DMS53 treated with DMSO at 0.1 percent for 48 hours (cell line): ENCODE measurements at regions not wholly inside any gene's neighbourhood (a gene's known extent, or its start where the extent isn't known, plus 50 kb on each side); places are given as distances from the start of the nearest gene placed in this dataset.

ENCODE experiments used
- DNase-seq: peaks from one replicate; lab custom pipeline; 2025; ENCODE audit not compliant: unreplicated experiment; lab: John Stamatoyannopoulos, UW

DNA sequence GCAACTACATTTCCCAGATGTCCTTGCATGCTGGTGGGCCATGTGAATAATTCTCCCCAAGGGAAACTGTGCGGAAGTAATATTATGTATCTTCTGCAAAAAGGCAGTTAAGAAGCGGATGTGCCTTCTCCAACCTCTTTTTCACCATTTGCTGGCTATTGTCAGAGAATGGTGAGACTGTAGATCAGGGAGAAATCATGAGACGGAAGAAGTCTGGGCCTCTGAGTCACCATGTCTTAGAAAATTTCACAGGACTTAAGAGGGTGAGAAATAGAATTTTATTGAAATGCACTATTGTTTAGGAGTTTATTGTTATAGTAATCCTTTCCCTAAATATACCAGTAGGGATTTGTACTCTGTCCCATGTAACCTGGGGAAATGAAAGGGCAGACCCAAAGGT is 298.7 kb upstream of the ZC3H12C start:
- DNase-seq, result no peak

DNA sequence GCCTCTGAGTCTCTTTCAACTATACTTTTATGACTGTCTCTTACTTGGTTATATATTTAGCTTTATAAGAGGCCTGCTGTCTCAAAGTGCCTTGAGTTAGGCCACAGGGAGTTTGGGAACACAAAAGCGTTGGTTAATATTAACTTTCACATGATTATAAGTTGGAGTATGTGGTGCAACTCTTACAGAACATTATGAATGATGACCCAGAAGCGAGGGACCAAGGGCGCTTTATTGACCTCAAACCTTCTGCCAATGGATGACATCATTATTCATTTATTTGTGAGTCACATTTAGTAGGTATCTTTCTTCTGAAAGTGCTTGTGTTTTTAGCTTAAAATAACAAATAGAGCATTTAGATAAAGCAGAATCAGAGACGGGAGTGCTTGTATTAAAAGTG is 298.0 kb upstream of the ZC3H12C start:
- DNase-seq, result no peak

- DNase-seq, result no peak
These were observed 296.9 kb upstream of the ZC3H12C start for GRCh38 chr11:109796253-109796652.

DNA sequence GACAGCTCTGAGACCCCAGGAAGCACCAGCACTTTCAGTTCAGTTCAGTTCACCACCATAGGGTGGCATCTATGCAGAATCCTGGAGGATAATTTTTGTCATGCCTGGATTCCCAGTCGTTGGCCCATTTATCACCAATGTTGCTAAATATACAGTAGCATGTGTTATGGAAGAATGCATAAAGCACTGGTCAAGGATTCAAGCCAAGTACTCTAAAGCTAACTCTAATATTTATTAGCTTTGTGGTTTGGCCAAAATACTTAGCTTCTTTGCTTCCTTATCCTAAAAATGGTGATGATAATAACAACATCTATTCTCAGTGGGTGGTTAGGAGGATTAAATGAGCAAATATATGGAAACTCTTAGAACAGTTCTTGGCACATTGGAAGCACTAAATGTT is 294.7 kb upstream of the ZC3H12C start:
- DNase-seq, result no peak

DNA sequence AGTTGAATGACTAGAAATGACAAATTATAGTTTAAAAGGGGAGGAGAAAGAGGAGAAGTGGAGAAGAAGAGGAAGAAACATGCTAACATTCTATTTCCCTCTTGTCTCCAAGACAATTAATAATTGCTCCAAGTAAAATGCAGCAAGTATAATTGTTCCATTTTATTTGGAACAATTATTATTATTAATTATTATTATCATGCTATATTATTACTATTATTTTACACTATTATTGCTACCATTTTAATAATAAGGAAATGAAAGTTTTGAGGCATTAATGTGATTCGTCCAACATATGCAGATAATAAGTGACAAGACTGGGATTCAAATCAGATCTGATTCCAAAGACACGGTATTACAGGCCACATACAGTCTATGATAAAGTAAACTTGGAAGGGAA is 293.6 kb upstream of the ZC3H12C start:
- no peak for DNase-seq

- no peak for DNase-seq
These were observed 288.3 kb upstream of the ZC3H12C start for GRCh38 chr11:109804911-109805310.

DNA sequence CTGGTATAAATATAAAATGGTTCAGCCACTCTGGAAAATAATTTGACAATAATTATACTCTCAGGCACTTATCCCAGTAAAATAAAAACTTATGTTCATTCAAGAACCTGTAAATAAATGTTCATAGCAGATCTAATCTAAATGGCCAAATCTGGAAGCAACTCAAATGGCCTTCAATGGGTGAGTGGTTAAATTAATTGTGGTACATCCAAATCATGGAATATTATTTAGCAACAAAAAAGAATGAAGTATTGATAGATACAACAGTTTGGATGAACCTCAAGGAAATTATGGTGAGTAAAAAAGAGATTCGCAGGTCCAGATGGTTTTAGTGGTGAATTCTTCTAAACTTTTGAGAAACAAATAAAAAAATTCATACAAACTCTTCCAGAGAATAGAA is 287.0 kb upstream of the ZC3H12C start:
- no peak for DNase-seq

DNA sequence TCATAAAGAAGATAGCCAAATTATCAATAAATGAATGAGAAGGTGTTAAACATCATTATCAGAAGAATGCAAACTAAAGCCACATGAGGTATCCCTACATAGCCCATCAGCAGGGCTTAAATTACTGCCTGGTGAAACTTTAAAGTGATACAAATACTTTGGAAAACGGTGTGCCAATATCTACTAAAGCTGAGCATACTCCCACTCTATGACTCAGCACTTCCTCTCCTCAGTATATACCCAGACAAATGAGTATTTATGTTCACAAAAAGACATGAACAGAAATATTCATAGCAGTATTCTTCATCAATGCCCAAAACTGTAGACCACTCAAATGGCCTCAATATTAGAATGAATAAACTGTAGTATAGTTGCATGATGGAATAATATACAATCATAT is 284.6 kb upstream of the ZC3H12C start:
- peak; percentile 4 for DNase-seq

DNA sequence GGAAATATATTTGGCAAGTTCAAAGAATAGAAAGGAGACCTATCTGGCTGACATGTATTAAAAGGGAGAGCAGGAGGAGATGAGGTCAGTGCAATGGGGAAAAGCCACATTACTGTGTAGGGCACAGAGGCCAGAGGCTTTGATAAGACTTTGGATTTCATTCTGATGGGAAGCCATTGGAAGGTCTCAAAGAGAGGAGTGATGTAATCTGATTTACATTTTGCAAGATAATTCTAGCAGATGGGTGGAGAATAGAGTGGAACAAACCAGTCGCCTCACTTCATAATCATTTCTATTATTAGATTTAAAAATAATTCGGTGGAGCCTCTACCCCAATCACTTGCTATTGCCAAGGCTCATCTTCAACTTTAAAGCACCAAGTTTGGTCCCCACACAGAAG is 278.4 kb upstream of the ZC3H12C start:
- DNase-seq, result no peak

DNA sequence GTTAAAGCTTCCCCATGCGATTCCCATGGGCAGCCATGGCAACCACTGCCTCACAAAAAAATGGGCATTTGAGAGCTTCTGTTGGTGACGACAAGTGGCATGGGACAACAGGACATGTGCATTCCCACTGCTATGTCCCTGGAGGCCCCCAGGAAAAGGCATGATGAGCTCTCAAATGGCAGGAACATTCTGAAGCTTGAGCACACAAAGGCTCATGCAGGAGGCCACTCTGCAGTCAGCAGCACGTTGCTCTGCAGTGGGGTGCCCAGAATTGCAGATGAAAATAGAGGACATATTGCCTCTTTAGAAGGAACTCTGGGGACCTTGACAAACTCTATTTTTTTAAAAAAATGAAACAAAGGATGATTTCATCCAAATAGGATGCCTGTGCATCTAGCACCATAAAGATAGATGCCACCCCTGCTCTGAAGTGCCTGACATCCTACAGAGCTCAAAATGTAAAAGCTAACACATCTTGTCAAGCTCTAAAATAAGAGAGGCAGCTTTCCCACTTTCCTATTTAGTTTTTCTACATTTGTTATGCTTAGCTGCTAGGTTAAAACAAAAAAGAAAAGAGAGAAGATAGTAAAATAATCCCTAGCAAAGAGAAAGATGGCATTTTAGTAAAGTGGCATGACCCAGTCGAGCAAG is 277.6 kb upstream of the ZC3H12C start:
- DNase-seq, result no peak

DNA sequence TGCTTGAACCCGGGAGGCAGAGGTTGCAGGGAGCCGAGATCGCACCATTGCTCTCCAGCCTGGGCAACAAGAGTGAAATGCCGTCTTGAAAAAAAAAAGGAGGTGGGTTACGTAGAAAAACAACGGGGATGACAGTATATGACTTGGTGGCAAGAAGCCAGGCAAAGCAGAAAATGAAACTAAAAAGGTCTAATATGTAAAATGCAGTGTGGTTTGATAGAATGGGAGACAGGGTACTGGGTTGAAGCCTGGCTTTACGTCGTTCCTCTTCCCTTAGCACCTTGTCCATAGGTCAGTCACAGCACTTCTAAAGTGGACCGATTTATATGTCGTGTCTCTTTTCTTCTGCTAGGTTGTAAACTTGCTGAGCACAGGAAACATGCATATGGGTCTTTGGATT is 274.9 kb upstream of the ZC3H12C start:
- no peak for DNase-seq

- DNase-seq, result no peak
These were observed 273.8 kb upstream of the ZC3H12C start for GRCh38 chr11:109819410-109819809.

- no peak for DNase-seq
These were observed 271.7 kb upstream of the ZC3H12C start for GRCh38 chr11:109821511-109821910.

DNA sequence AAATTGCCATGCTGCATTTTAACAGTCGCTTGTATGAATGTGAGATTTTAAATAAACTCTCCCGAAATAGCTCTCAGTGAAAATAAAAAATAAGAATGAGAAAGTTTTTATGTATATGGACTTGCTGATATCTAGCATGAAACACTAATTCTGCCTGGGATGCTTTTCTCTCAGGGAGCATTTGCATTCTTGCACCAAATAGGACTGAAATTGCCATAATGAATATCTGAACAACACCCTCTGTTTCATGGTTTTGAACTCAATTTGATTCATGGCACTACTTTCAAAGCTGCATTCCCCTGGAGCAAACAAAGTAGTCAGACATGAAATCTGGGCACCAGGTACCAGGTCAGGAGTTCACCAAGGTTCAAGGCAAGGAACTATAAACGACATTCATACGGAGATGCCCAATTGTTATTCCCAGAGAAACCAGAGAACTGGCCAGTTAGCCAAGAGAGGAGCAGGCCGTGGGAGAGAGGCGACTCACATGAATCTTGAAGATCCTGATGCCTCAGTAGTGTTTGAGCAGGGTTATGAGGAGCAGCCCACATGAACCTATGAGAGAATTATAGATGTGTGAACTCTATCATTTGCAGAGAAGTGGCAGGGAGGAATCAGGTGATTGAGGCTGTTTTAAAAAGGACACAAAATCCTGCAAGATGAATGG is 270.6 kb upstream of the ZC3H12C start:
- DNase-seq, result no peak

DNA sequence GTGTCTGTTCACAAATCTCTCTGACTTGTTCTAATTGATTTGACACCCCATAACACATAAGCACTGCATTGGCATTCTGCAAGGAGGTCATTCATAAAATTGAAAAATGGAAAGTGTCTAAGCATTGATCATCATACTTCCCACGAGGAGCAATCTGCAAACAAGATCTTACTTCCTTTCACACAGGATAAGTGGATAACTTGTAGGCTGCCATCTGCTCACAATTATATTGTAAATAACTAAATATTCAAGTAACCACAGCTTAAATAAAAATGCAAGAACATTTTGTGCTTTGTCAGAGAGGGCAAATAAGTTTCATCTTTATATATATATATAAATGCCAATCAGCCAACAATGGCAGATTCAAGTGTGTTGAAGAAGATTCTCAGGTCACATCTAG is 264.8 kb upstream of the ZC3H12C start:
- DNase-seq, result no peak

GRCh38 chr11:109838026-109838425 is 255.2 kb upstream of the ZC3H12C start:
- DNase-seq, result no peak

DNA sequence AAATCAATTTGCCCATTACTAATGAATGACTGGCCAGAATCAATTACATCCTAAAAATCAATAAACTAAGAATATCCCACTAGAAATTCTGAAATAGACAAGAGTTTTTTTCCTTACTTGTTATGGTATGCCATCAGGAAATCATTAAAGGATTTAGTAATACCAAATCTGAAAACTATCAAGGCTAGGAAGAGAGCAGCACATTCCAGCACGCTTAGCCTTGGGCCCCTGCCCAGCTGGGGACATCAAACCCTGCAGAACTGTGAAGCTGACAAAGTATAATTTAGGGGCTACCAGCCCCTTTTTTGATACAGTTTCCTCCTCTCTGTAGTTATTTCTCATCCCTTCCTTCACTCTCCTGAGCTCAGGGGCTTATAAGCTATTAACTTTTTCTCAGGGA is 247.8 kb upstream of the ZC3H12C start:
- DNase-seq, result no peak

DNA sequence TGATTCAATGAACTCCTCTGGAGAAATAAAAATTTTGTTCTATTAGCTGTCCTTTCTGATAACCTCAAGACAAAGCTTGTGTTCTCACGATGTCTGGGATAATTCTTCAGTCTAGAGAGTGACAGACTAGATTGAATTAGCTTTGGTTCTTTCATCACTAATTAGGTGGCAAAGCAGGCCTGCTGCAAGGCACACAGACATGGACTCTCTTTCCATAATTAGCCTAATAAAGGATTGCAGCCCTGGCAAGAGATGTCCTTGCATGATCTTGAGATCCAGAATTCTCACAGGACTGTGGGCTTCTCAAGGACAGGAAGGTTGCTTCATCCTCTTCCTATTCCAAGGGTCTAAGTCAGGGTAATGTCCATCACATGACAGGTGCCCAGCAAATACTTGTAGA is 245.6 kb upstream of the ZC3H12C start:
- DNase-seq, result no peak

GRCh38 chr11:109849051-109849450 is 244.1 kb upstream of the ZC3H12C start:
- no peak for DNase-seq

GRCh38 chr11:109849946-109850345 is 243.2 kb upstream of the ZC3H12C start:
- DNase-seq, result no peak

DNA sequence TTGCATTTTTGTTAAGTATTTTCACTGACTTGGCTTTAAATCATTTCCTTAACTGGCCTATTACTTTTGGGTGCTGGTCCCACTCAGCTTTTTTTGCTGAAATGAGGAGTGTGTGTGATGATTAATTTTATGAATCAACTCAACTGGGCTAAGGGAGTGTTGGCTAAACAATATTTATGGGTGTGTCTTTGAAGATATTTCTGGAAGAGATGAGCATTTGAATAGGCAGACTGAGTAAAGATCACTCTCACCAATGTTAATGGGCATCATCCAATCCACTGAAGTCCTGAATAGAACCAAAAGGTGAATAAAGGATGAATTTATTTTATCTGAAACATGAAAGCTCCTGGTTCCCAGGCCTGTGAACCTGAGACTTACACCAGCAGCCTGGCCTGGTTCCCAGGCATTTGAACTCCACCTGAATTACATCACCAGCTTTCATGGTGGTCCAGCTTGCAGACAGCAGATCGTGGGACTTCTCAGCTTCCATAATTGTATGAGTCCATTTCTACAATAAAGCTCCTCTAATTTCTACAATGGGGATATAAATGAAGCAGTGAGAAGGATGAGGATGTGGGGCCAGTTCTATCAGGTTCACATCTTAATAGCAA is 241.3 kb upstream of the ZC3H12C start:
- DNase-seq, result no peak

DNA sequence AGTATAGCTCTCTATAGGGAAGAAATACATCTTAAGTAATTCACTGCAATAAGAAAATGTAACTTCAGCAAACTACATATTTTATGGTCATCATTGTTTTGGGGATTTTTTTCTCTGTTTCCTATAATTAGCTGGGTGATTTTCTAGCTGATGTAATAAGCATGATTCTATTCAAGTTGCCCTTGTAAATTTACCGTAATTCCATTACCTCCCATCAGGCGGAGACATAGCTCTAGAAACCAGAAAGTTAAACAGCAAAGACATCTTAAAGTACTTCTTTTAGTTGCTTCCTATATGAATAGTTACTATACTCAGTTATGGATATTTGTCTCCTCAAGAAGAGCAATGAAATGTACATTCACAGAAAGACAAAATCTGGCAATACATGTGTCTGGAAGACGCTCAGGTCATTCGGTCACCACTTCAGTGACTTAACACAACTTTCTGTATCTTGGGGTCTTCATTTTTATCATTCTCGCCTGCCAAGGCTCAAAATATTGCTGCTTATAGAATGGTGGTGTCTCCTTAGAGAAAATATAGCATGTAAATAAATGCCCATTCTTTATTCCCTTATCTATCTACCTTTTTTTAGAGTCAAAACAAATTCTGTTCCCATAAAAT is 239.9 kb upstream of the ZC3H12C start:
- DNase-seq, result peak; percentile 45
